Endothelial cell of umbilical vein (primary cell): ENCODE measurements at regions not wholly inside any gene's neighbourhood (a gene's known extent, or its start where the extent isn't known, plus 50 kb on each side); places are given as distances from the start of the nearest gene placed in this dataset.

Source experiments
- BruUV-seq: library from RNA; stranded (reverse); fragments of 400-500 nt; replicated peaks from 2 replicates; lab custom pipeline; 2021; lab: Mats Ljungman, UMichigan
- CTCF ChIA-PET: fragments of 300-600, 350-600 bp; sonication (Branson Sonifier 250); formaldehyde crosslinking; loops from one replicate; lab custom pipeline; 2021; ENCODE audit warnings: antibody characterized with exemption, inconsistent platforms; lab: Charles Lee
- POLR2A ChIA-PET: fragments of 300-600, 350-600 bp; sonication (Branson Sonifier 250); formaldehyde crosslinking; loops from one replicate; lab custom pipeline; 2021; ENCODE audit warnings: antibody characterized with exemption, inconsistent platforms; lab: Charles Lee
- DNase-seq: peaks from one replicate; pipeline ENCODE4 v3.0.0-alpha.2; 2011; ENCODE audit warnings: low read depth, low spot score
- FAIRE-seq: peaks from 2 replicates; lab custom pipeline; 2011; peaks lifted over from hg19 to GRCh38; lab: Jason Lieb, UNC
- H2AFZ ChIP-seq: 2 replicates; pipeline ENCODE4 v1.6.0; 2012; ENCODE audit warnings: low read depth, low read length, control low read depth, inconsistent platforms
- H3K27ac ChIP-seq: 2 replicates; pipeline ENCODE4 v1.5.1; 2011; ENCODE audit warnings: low read depth, mild to moderate bottlenecking, control low read depth, low read length, moderate library complexity; ENCODE audit not compliant: insufficient read depth
- H3K27me3 ChIP-seq, 2 experiments: 2 replicates each; pipeline versions ENCODE4 v1.6.0 to v1.6.1; 2011; ENCODE audit warnings: low read length in 2 of 2, mixed read lengths in 1 of 2; ENCODE audit not compliant: control insufficient read depth in 2 of 2, insufficient read depth in 2 of 2
- H3K36me3 ChIP-seq, 2 experiments: 2 replicates in 1 of 2; 3 replicates in 1 of 2; pipeline ENCODE4 v1.5.1; 2011; ENCODE audit warnings: low read length in 2 of 2, mild to moderate bottlenecking in 1 of 2, moderate library complexity in 1 of 2; ENCODE audit not compliant: control insufficient read depth in 2 of 2, insufficient read depth in 2 of 2; ENCODE audit errors: extremely low read depth in 1 of 2
- H3K4me1 ChIP-seq: 3 replicates; pipeline ENCODE4 v1.5.1; 2011; ENCODE audit warnings: mild to moderate bottlenecking, low read length; ENCODE audit not compliant: control insufficient read depth, insufficient read depth; ENCODE audit errors: extremely low read depth
- H3K4me2 ChIP-seq: 2 replicates; pipeline ENCODE4 v1.6.1; 2011; ENCODE audit warnings: low read length, control low read depth, mixed read lengths; ENCODE audit not compliant: insufficient read depth
- H3K4me3 ChIP-seq, 3 experiments: fragments of 200-600 bp in 1 of 3; sonication (generic), shearing (Covaris generic) in 1 of 3; replicated peaks in 1 of 3; 2 replicates each; pipeline ENCODE4 v1.5.1; 2011 to 2016; ENCODE audit warnings: control low read depth in 3 of 3, low read length in 3 of 3, mild to moderate bottlenecking in 2 of 3, inconsistent platforms in 1 of 3, low read depth in 1 of 3, moderate library complexity in 1 of 3; ENCODE audit not compliant: insufficient read depth in 1 of 3
- H3K79me2 ChIP-seq: 2 replicates; pipeline ENCODE4 v1.6.0; 2012; ENCODE audit warnings: low read length, inconsistent platforms; ENCODE audit not compliant: control insufficient read depth, insufficient read depth
- H3K9ac ChIP-seq: replicated peaks from 2 replicates; pipeline ENCODE3; 2011; ENCODE audit warnings: low read length, control low read depth; ENCODE audit not compliant: insufficient read depth; ENCODE audit errors: extremely low read depth
- H3K9me1 ChIP-seq: replicated peaks from 3 replicates; pipeline ENCODE4 v1.6.0; 2011; ENCODE audit warnings: mild to moderate bottlenecking, low read length; ENCODE audit not compliant: control insufficient read depth, insufficient read depth; ENCODE audit errors: extremely low read depth
- H3K9me3 ChIP-seq: replicated peaks from 2 replicates; pipeline ENCODE4 v1.5.1; 2012; ENCODE audit warnings: low read length, inconsistent platforms; ENCODE audit not compliant: control insufficient read depth, insufficient read depth
- H4K20me1 ChIP-seq: replicated peaks from 2 replicates; pipeline ENCODE3; 2011; ENCODE audit warnings: mild to moderate bottlenecking, low read length; ENCODE audit not compliant: control insufficient read depth, insufficient read depth; ENCODE audit errors: extremely low read depth
- EZH2 ChIP-seq: IDR thresholded peaks from 2 replicates; pipeline ENCODE4 v1.6.1; 2012; ENCODE audit warnings: borderline replicate concordance, low read depth, mild to moderate bottlenecking, moderate library complexity, low read length, inconsistent platforms; ENCODE audit not compliant: severe bottlenecking
- FOS ChIP-seq: IDR thresholded peaks from 2 replicates; pipeline ENCODE4 v1.6.1; 2011; ENCODE audit warnings: mild to moderate bottlenecking, low read length, moderate library complexity, borderline replicate concordance; ENCODE audit not compliant: insufficient read depth
- GATA2 ChIP-seq: IDR thresholded peaks from 2 replicates; pipeline ENCODE4 v1.7.0; 2011; ENCODE audit warnings: low read depth, mild to moderate bottlenecking, moderate library complexity, mixed read lengths, low read length; ENCODE audit not compliant: insufficient read length, insufficient read depth
- JUN ChIP-seq: IDR thresholded peaks from 2 replicates; pipeline ENCODE4 v1.6.1; 2011; ENCODE audit warnings: borderline replicate concordance, low read depth; ENCODE audit not compliant: insufficient read length, insufficient read depth
- MYC ChIP-seq: IDR thresholded peaks from one replicate; pipeline ENCODE4 v1.6.1; 2011; ENCODE audit warnings: mild to moderate bottlenecking, low read depth, low read length
- POLR2A ChIP-seq: IDR thresholded peaks from 2 replicates; pipeline ENCODE4 v1.6.1; 2012; ENCODE audit warnings: low read depth, mild to moderate bottlenecking, control low read depth, low read length
- POLR2AphosphoS5 ChIP-seq: IDR thresholded peaks from 2 replicates; pipeline ENCODE4 v1.6.1; 2012; ENCODE audit warnings: low read depth, mild to moderate bottlenecking, control low read depth, low read length, moderate library complexity; ENCODE audit not compliant: insufficient read depth
- dilution Hi-C: fragments of 300-500 bp; cut with MboI; formaldehyde crosslinking; loops from one replicate; pipeline ENCODE4 v1.15.0; 2019; ENCODE audit warnings: low sequenced_read_pairs; ENCODE audit not compliant: extremely low pct_ligation_motif_present
- intact Hi-C: fragments of 100-400 bp; cut with micrococcal nuclease; formaldehyde crosslinking; loops from one replicate; pipeline ENCODE4 v1.10.0; 2022
- TF ChIP-seq, protein P1 (sequence below), 2 donors: IDR thresholded peaks; 1 replicate in 1 of 2; 2 replicates in 1 of 2; pipeline ENCODE4 v1.5.1; 2011; ENCODE audit warnings: low read length in 2 of 2, mild to moderate bottlenecking in 2 of 2, moderate library complexity in 2 of 2, control low read depth in 1 of 2, inconsistent platforms in 1 of 2, low read depth in 1 of 2; ENCODE audit not compliant: insufficient read depth in 1 of 2; ENCODE audit errors: extremely low read depth in 1 of 2
- TF ChIP-seq, protein P2 (sequence below): IDR thresholded peaks from 2 replicates; pipeline ENCODE4 v1.6.1; 2011; ENCODE audit not compliant: insufficient read depth, insufficient read length

DNA sequence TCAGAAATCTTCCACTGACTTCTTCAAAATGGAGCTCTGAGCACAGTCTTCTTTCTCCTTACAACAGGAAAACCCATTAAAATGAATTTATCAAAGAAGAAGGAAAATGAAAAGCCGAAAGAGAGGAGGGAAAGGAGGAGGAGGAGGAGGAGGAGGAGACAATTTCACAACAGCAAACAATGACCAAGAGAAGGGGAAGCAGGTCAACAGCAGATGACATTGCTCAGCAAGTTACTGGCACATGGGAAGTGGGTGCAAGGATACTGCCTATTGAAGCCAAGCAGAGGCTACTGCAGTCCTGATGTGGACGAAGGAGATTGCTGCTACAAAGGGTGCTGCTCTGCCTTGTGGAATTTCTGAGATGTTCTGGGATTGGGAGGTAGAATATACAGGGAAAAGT is 140.0 kb upstream of the FOXN2 start:
- H3K27me3 ChIP-seq: no peaks in the 10 kb centered on the region
- no peak overlapping the region for H3K27ac ChIP-seq
- DNase-seq (no peak), FAIRE-seq (no peak)
- BruUV-seq: no TSS peak
- H3K4me1 ChIP-seq: no peaks in the 10 kb centered on the region
- no peaks in the 10 kb centered on the region for H3K9me3 ChIP-seq
- intact Hi-C loops (no loop called here), dilution Hi-C loops (no loop called here)
- H3K79me2 ChIP-seq: no peaks in the 10 kb centered on the region
- H2AFZ ChIP-seq: no peak overlapping the region
- H3K4me3 ChIP-seq: no peak overlapping the region
- no peak for TF ChIP-seq POLR2A
- no peak for TF ChIP-seq FOS
- no peak for TF ChIP-seq EZH2
- TF ChIP-seq MYC: no peak
- TF ChIP-seq, protein P1, sequence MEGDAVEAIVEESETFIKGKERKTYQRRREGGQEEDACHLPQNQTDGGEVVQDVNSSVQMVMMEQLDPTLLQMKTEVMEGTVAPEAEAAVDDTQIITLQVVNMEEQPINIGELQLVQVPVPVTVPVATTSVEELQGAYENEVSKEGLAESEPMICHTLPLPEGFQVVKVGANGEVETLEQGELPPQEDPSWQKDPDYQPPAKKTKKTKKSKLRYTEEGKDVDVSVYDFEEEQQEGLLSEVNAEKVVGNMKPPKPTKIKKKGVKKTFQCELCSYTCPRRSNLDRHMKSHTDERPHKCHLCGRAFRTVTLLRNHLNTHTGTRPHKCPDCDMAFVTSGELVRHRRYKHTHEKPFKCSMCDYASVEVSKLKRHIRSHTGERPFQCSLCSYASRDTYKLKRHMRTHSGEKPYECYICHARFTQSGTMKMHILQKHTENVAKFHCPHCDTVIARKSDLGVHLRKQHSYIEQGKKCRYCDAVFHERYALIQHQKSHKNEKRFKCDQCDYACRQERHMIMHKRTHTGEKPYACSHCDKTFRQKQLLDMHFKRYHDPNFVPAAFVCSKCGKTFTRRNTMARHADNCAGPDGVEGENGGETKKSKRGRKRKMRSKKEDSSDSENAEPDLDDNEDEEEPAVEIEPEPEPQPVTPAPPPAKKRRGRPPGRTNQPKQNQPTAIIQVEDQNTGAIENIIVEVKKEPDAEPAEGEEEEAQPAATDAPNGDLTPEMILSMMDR (IDR thresholded peaks at IDR 0.05; ENCODE audit: extremely low read depth in 1 of 2, insufficient read depth in 1 of 2, low read depth in 1 of 2, low read length in 2 of 2): no peak
- no peak for TF ChIP-seq POLR2AphosphoS5
- TF ChIP-seq, protein P2, sequence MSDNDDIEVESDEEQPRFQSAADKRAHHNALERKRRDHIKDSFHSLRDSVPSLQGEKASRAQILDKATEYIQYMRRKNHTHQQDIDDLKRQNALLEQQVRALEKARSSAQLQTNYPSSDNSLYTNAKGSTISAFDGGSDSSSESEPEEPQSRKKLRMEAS: no peak
- no peak for TF ChIP-seq JUN
- no peak for TF ChIP-seq GATA2
- ChIA-PET CTCF (no interaction called here), POLR2A (no interaction called here)
- H3K9ac ChIP-seq: no peak overlapping the region
- no peak overlapping the region for H3K4me2 ChIP-seq
- no peaks in the 10 kb centered on the region for H3K9me1 ChIP-seq
- H3K36me3 ChIP-seq: no peaks in the 10 kb centered on the region
- no peaks in the 10 kb centered on the region for H4K20me1 ChIP-seq
